IMR-90 (cell line): ENCODE measurements at regions not wholly inside any gene's neighbourhood (a gene's known extent, or its start where the extent isn't known, plus 50 kb on each side); places are given as distances from the start of the nearest gene placed in this dataset.

Experiments
- ATAC-seq: fragments of 200-7000 bp; cut with Tn5 transposase; 2 replicates; pipeline ENCODE4 v1.9.1; 2020; ENCODE audit warnings: low read depth, mild to moderate bottlenecking, moderate library complexity
- BruUV-seq: library from RNA; stranded (reverse); fragments of 400-500 nt; replicated peaks from 2 replicates; lab custom pipeline; 2021; lab: Mats Ljungman, UMichigan
- CTCF ChIA-PET: fragments of 300-600 bp; formaldehyde crosslinking; extraction: SDS; loops from one replicate; lab custom pipeline; 2021; ENCODE audit warnings: antibody characterized with exemption; lab: Yijun Ruan, JAX
- POLR2A ChIA-PET: fragments of 300-600 bp; sonication (Branson Sonifier 250); formaldehyde crosslinking; loops from one replicate; lab custom pipeline; 2022; ENCODE audit warnings: antibody characterized with exemption; ENCODE audit not compliant: unreplicated experiment; lab: Charles Lee
- DNase-seq: peaks from one replicate; pipeline ENCODE4 v3.0.0; 2013
- H2AFZ ChIP-seq: replicated peaks from 2 replicates; pipeline ENCODE3; 2013; ENCODE audit warnings: low read length, mild to moderate bottlenecking; ENCODE audit not compliant: poor library complexity
- H2AK5ac ChIP-seq: 2 replicates; pipeline ENCODE4 v1.6.1; 2013; ENCODE audit warnings: low read depth, low read length, inconsistent platforms
- H2AK9ac ChIP-seq: replicated peaks from 2 replicates; pipeline ENCODE3; 2013; ENCODE audit warnings: mild to moderate bottlenecking, low read depth, low read length, moderate library complexity; ENCODE audit not compliant: poor library complexity
- H2BK120ac ChIP-seq: 2 replicates; pipeline ENCODE4 v1.6.1; 2013; ENCODE audit warnings: low read depth, low read length, inconsistent platforms
- H2BK15ac ChIP-seq: 3 replicates; pipeline ENCODE4 v1.6.1; 2013; ENCODE audit warnings: low read depth, low read length, inconsistent platforms
- H2BK20ac ChIP-seq: 2 replicates; pipeline ENCODE4 v1.6.1; 2013; ENCODE audit warnings: low read depth, mild to moderate bottlenecking, inconsistent platforms, low read length, moderate library complexity
- H2BK5ac ChIP-seq: 2 replicates; pipeline ENCODE4 v1.6.1; 2013; ENCODE audit warnings: mild to moderate bottlenecking, low read depth, low read length, inconsistent platforms; ENCODE audit not compliant: poor library complexity, severe bottlenecking
- H3K14ac ChIP-seq: replicated peaks from 2 replicates; pipeline ENCODE4 v1.6.1; 2013; ENCODE audit warnings: low read depth, low read length, inconsistent platforms
- H3K18ac ChIP-seq: 2 replicates; pipeline ENCODE4 v1.6.1; 2013; ENCODE audit warnings: low read depth, low read length, control low read depth
- H3K23ac ChIP-seq: 2 replicates; pipeline ENCODE4 v1.6.1; 2013; ENCODE audit warnings: low read depth, low read length, inconsistent platforms
- H3K27ac ChIP-seq: 2 replicates; pipeline ENCODE4 v1.5.1; 2013; ENCODE audit warnings: mild to moderate bottlenecking, control low read depth, low read length; ENCODE audit not compliant: insufficient read depth
- H3K27me3 ChIP-seq: 2 replicates; pipeline ENCODE4 v1.6.1; 2013; ENCODE audit warnings: low read length; ENCODE audit not compliant: control insufficient read depth, insufficient read depth
- H3K36me3 ChIP-seq: 2 replicates; pipeline ENCODE4 v1.6.1; 2013; ENCODE audit warnings: low read length, mixed read lengths; ENCODE audit not compliant: control insufficient read depth, insufficient read depth
- H3K4ac ChIP-seq: 2 replicates; pipeline ENCODE4 v1.6.1; 2013; ENCODE audit warnings: low read depth, low read length, inconsistent platforms
- H3K4me1 ChIP-seq: 2 replicates; pipeline ENCODE4 v1.6.1; 2013; ENCODE audit warnings: low read length, mixed read lengths; ENCODE audit not compliant: control insufficient read depth, insufficient read depth
- H3K4me2 ChIP-seq: 2 replicates; pipeline ENCODE4 v1.6.1; 2013; ENCODE audit warnings: low read depth, mild to moderate bottlenecking, control low read depth, low read length, moderate library complexity
- H3K4me3 ChIP-seq: 2 replicates; pipeline ENCODE4 v1.5.1; 2013; ENCODE audit warnings: low read depth, mild to moderate bottlenecking, control low read depth, low read length, moderate library complexity; ENCODE audit not compliant: insufficient read depth
- H3K56ac ChIP-seq: 2 replicates; pipeline ENCODE4 v1.6.1; 2013; ENCODE audit warnings: low read length, inconsistent platforms; ENCODE audit not compliant: insufficient read depth; ENCODE audit errors: extremely low read depth
- H3K79me1 ChIP-seq, 2 experiments: 2 replicates each; pipeline ENCODE4 v1.6.1; 2013; ENCODE audit warnings: low read length in 2 of 2, inconsistent platforms in 1 of 2, low read depth in 1 of 2
- H3K9ac ChIP-seq: 2 replicates; pipeline ENCODE4 v1.6.1; 2013; ENCODE audit warnings: low read depth, low read length, control low read depth
- H3K9me1 ChIP-seq: 2 replicates; pipeline ENCODE4 v1.6.1; 2013; ENCODE audit warnings: low read length, inconsistent platforms; ENCODE audit not compliant: insufficient read depth
- H3K9me3 ChIP-seq: 2 replicates; pipeline ENCODE4 v1.6.1; 2013; ENCODE audit warnings: low read length; ENCODE audit not compliant: control insufficient read depth, insufficient read depth
- H4K20me1 ChIP-seq: 2 replicates; pipeline ENCODE4 v1.6.1; 2013; ENCODE audit warnings: low read length, inconsistent platforms; ENCODE audit not compliant: insufficient read depth
- H4K5ac ChIP-seq: 2 replicates; pipeline ENCODE4 v1.6.1; 2013; ENCODE audit warnings: mild to moderate bottlenecking, low read depth, low read length, control low read depth
- H4K8ac ChIP-seq, 2 experiments: 2 replicates each; pipeline ENCODE4 v1.6.1; 2013; ENCODE audit warnings: low read depth in 2 of 2, low read length in 2 of 2, control low read depth in 1 of 2, inconsistent platforms in 1 of 2
- H4K91ac ChIP-seq: 2 replicates; pipeline ENCODE4 v1.6.1; 2013; ENCODE audit warnings: low read depth, low read length, inconsistent platforms; ENCODE audit not compliant: insufficient read depth
- BHLHE40 ChIP-seq: fragments of 150-350 bp; IDR thresholded peaks from 2 replicates; pipeline ENCODE4 v1.6.1; 2016; ENCODE audit warnings: mild to moderate bottlenecking, low read depth, low read length
- CEBPB ChIP-seq: IDR thresholded peaks from 2 replicates; pipeline ENCODE4 v1.6.1; 2012; ENCODE audit warnings: low read depth, low read length, improper control_type of control experiment
- CHD1 ChIP-seq: IDR thresholded peaks from 2 replicates; pipeline ENCODE4 v1.6.1; 2012; ENCODE audit warnings: low read depth, low read length, improper control_type of control experiment
- FOS ChIP-seq: fragments of 150-350 bp; IDR thresholded peaks from 2 replicates; pipeline ENCODE4 v1.6.1; 2016; ENCODE audit warnings: low read depth, low read length
- MAZ ChIP-seq: IDR thresholded peaks from 2 replicates; pipeline ENCODE4 v1.6.1; 2012; ENCODE audit warnings: low read depth, mild to moderate bottlenecking, low read length, improper control_type of control experiment, moderate library complexity, borderline replicate concordance
- NFE2L2 ChIP-seq: fragments of 150-350 bp; IDR thresholded peaks from 2 replicates; pipeline ENCODE4 v1.6.1; 2016; ENCODE audit warnings: low read depth, mild to moderate bottlenecking, low read length
- POLR2A ChIP-seq: IDR thresholded peaks from 2 replicates; pipeline ENCODE4 v1.6.1; 2012; ENCODE audit warnings: mild to moderate bottlenecking, low read depth, low read length
- RAD21 ChIP-seq: IDR thresholded peaks from 2 replicates; pipeline ENCODE4 v1.6.1; 2012; ENCODE audit warnings: low read length, improper control_type of control experiment
- RCOR1 ChIP-seq: IDR thresholded peaks from 2 replicates; pipeline ENCODE4 v1.6.1; 2012; ENCODE audit warnings: mild to moderate bottlenecking, low read length, improper control_type of control experiment; ENCODE audit not compliant: insufficient replicate concordance
- RFX5 ChIP-seq: IDR thresholded peaks from 2 replicates; pipeline ENCODE4 v1.8.0; 2012; ENCODE audit warnings: low read depth, mild to moderate bottlenecking, low read length, moderate library complexity
- USF2 ChIP-seq: fragments of 150-350 bp; IDR thresholded peaks from 2 replicates; pipeline ENCODE4 v1.6.1; 2017; ENCODE audit warnings: mild to moderate bottlenecking, antibody characterized with exemption, low read length, low read depth
- WGBS, 2 experiments: methylation state at CpG; one replicate each; pipeline versions ENCODE4 v1.1.5 to v1.1.7; 2013; ENCODE audit warnings: missing lambda C conversion rate in 2 of 2; ENCODE audit not compliant: insufficient read length in 1 of 2; ENCODE audit errors: extremely low coverage in 2 of 2; 5-methylcytosine and 5-hydroxymethylcytosine counted together
- dilution Hi-C: fragments of 300-500 bp; cut with HindIII; formaldehyde crosslinking; loops from one replicate; pipeline ENCODE4 v1.14.3; 2018; ENCODE audit warnings: low sequenced_read_pairs; ENCODE audit not compliant: unreplicated experiment
- in situ Hi-C: fragments of 300-500 bp; cut with MboI; formaldehyde crosslinking; loops from 3 replicates; pipeline ENCODE4 v1.14.3; 2019; ENCODE audit warnings: low sequenced_read_pairs, inconsistent platforms, mixed read lengths
- intact Hi-C: fragments of 100-400 bp; cut with micrococcal nuclease; formaldehyde crosslinking; loops from 2 replicates; pipeline ENCODE4 v1.10.0; 2022
- TF ChIP-seq, protein P1 (sequence below): fragments of 150-350 bp; IDR thresholded peaks from 2 replicates; pipeline ENCODE4 v1.6.1; 2016; ENCODE audit warnings: low read depth, mild to moderate bottlenecking, low read length, moderate library complexity, borderline replicate concordance
- TF ChIP-seq, protein P2 (sequence below): conservative IDR thresholded peaks from 2 replicates; pipeline ENCODE4 v1.5.1; 2012; ENCODE audit warnings: mild to moderate bottlenecking, low read depth, low read length, improper control_type of control experiment

- H4K91ac ChIP-seq, result no peak overlapping the region
- H2AK5ac ChIP-seq, result no peak overlapping the region
- TF ChIP-seq CEBPB (no peak), FOS (no peak), RCOR1 (no peak), RFX5 (no peak), NFE2L2 (no peak), USF2 (no peak), BHLHE40 (no peak), CHD1 (no peak), RAD21 (no peak), POLR2A (no peak), MAZ (no peak)
- TF ChIP-seq, protein P1, sequence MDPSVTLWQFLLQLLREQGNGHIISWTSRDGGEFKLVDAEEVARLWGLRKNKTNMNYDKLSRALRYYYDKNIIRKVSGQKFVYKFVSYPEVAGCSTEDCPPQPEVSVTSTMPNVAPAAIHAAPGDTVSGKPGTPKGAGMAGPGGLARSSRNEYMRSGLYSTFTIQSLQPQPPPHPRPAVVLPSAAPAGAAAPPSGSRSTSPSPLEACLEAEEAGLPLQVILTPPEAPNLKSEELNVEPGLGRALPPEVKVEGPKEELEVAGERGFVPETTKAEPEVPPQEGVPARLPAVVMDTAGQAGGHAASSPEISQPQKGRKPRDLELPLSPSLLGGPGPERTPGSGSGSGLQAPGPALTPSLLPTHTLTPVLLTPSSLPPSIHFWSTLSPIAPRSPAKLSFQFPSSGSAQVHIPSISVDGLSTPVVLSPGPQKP, result no peak
- TF ChIP-seq, protein P2, sequence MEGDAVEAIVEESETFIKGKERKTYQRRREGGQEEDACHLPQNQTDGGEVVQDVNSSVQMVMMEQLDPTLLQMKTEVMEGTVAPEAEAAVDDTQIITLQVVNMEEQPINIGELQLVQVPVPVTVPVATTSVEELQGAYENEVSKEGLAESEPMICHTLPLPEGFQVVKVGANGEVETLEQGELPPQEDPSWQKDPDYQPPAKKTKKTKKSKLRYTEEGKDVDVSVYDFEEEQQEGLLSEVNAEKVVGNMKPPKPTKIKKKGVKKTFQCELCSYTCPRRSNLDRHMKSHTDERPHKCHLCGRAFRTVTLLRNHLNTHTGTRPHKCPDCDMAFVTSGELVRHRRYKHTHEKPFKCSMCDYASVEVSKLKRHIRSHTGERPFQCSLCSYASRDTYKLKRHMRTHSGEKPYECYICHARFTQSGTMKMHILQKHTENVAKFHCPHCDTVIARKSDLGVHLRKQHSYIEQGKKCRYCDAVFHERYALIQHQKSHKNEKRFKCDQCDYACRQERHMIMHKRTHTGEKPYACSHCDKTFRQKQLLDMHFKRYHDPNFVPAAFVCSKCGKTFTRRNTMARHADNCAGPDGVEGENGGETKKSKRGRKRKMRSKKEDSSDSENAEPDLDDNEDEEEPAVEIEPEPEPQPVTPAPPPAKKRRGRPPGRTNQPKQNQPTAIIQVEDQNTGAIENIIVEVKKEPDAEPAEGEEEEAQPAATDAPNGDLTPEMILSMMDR, result no peak
- no peak overlapping the region for H2BK20ac ChIP-seq
- no peak for DNase-seq
- 83% methylated on average over 2 of the region's 5 CpGs; no CpG with 5 or more reads in 1 of the 2 experiments for WGBS, 2 experiments
- H3K27ac ChIP-seq, result no peak overlapping the region
- H4K8ac ChIP-seq, result no peak overlapping the region
- CTCF ChIA-PET, result no interaction called here
- no peak overlapping the region for H2AK9ac ChIP-seq
- dilution Hi-C loops, result no loop called here
- peaks cover 9% of the 10 kb centered on the region for H3K9me3 ChIP-seq
- no peak overlapping the region for H2AFZ ChIP-seq
- H2BK15ac ChIP-seq, result no peak overlapping the region
- H2BK5ac ChIP-seq, result no peak overlapping the region
- H3K4me1 ChIP-seq, result no peaks in the 10 kb centered on the region
- no peaks in the 10 kb centered on the region for H3K27me3 ChIP-seq
- H3K14ac ChIP-seq, result no peak overlapping the region
- H3K36me3 ChIP-seq, result no peaks in the 10 kb centered on the region
- no peak overlapping the region for H3K18ac ChIP-seq
- H4K5ac ChIP-seq, result no peak overlapping the region
- no peaks in the 10 kb centered on the region for H4K20me1 ChIP-seq
- intact Hi-C loops, result no loop called here
- no peak overlapping the region for H3K4ac ChIP-seq
- in situ Hi-C loops, result no loop called here
- no peaks in the 10 kb centered on the region for H3K9me1 ChIP-seq
- H3K9ac ChIP-seq, result no peak overlapping the region
- no peak overlapping the region for H2BK120ac ChIP-seq
- no peaks in the 10 kb centered on the region for H3K79me1 ChIP-seq
- no TSS peak for BruUV-seq
- no peak for ATAC-seq
- no peak overlapping the region for H3K23ac ChIP-seq
- H3K56ac ChIP-seq, result no peak overlapping the region
- H3K4me2 ChIP-seq, result no peak overlapping the region
- H3K4me3 ChIP-seq, result no peak overlapping the region
- POLR2A ChIA-PET, result no interaction called here
Measured at GRCh38 chr3:83251490-83251889, 1490.0 kb upstream of the GBE1 start.
